Esophagus muscularis mucosa (tissue), 3 donors: ENCODE measurements at regions not wholly inside any gene's neighbourhood (a gene's known extent, or its start where the extent isn't known, plus 50 kb on each side); places are given as distances from the start of the nearest gene placed in this dataset.
"Not testable (repeated sequence)": the region's sequence is repeated elsewhere in the genome, so short reads cannot be mapped to it uniquely, and the experiment has no call there.

ENCODE experiments used
- CTCF ChIP-seq, 3 experiments: fragments of 200-600 bp in 2 of 3; fragments of 450-650 bp in 1 of 3; sonication (generic) in 2 of 3; IDR thresholded peaks; one replicate each; pipeline ENCODE4 v1.5.1; 2017 to 2019; ENCODE audit warnings: antibody characterized with exemption in 3 of 3, mild to moderate bottlenecking in 2 of 3, moderate library complexity in 1 of 3
- POLR2A ChIP-seq: fragments of 450-650 bp; IDR thresholded peaks from one replicate; pipeline ENCODE4 v1.6.1; 2017; ENCODE audit warnings: antibody characterized with exemption, moderate library complexity, mild to moderate bottlenecking, low read depth
- POLR2AphosphoS5 ChIP-seq, 2 donors: sonication (generic); formaldehyde crosslinking; IDR thresholded peaks; one replicate each; pipeline ENCODE4 v1.6.1; 2017; ENCODE audit warnings: antibody characterized with exemption in 2 of 2

- not testable (repeated sequence) for TF ChIP-seq CTCF (IDR thresholded peaks at IDR 0.05); POLR2AphosphoS5 (IDR thresholded peaks at IDR 0.05); POLR2A
Observed at GRCh38 chr3:38951167-38951566, 100.6 kb downstream of the SCN11A start.
